ENCODE measurements at regions not wholly inside any gene's neighbourhood (a gene's known extent, or its start where the extent isn't known, plus 50 kb on each side); places are given as distances from the start of the nearest gene placed in this dataset.

DNA sequence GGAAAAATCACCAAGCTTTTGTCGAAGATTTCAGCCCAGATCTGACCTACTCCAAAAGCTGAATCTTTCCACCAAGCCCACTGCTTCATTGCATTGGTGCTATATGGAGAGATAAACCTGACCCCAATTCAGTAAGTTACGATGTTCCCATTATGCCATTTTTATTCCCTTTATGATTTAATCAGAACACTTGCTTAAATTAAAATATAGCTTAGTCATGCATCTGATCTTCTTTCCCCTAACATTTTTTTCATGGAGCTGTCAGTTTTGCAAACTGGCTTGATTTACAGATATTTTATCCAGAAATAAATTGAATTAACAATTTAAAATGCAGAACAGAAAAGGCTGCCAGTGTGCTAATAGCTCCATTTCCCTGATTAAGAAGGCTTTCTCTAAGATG, 503.5 kb upstream of the C1orf87 start:
- DNase-seq: no peak

DNA sequence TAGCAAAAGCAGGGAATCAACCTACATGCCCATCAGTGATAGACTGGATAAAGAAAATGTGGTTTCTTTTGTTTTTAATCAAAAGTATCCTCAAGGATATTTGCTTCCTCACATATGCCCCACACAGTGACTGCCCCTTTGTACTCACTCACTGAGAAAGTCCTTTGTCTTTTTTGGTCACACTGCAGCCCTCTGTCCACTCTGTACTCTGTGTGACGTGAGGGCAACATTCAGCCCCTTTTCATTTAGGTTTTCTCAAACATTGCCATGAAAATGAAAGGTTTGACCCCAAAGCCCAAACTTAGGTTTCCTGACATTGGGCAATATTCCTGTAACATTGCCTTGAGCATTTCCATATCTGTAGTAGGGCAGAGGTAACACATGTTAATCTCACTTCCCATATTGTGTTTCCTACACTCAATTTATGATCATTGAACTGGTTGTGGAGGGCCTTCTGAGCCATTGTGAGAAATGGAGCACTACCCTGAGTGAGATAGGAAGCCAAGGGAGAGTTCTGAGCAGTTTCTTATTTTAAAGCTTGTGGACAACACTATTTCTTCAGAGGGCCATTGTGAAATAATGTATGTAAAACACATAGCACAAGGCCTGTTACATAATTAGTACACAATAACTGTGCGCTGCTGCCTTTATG, 501.9 kb upstream of the C1orf87 start:
- no peak for DNase-seq

DNA sequence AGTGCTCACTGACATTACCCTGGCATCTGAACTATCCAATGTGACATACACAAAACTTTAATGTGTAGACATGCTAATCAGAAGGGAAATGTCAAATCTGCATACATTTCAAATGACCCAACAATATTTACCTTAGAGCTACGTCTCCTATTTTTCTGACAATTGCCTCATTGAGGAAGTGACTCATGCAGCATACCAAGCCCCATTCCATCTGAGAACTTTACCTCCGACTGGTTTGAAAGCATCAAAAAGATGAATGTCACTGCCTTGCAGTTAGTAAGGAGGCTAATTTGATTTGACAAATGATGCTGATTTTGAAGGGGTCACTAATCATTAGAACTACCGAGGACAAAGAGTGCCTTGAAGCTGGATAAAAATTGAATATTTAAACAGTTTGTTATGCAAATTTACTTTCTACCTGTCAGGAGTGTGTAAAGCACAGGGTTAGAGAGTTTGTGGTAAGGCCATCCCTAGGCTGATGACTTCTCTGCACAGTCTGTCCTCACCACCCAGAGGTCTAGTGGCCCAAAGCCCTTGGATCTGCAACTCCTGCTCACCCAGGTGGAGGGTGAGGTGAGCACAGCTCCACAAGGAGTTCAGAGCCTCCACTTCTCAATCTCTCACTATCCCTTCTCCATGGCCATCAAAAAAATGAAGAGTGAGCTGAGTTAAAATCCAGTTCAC, 500.3 kb upstream of the C1orf87 start:
- no peak for DNase-seq

DNA sequence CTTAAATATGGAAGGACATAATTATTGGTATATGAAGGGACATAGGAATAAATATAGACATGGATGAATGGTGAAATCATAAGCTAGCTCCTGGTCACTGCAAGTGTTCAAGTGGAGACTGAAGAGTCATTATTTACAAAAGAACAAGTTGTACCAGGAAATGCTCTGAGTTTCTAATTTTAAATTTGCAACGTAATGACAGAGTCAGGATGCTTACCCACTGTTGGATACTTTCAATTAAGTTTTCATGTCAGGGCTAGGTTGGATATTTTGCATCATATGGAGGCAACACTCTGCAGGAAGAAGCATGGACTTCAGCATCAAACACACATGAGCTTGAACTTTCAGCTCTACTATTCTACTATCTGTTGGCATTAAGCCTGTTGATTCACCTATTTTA, 499.6 kb upstream of the C1orf87 start:
- DNase-seq: no peak

DNA sequence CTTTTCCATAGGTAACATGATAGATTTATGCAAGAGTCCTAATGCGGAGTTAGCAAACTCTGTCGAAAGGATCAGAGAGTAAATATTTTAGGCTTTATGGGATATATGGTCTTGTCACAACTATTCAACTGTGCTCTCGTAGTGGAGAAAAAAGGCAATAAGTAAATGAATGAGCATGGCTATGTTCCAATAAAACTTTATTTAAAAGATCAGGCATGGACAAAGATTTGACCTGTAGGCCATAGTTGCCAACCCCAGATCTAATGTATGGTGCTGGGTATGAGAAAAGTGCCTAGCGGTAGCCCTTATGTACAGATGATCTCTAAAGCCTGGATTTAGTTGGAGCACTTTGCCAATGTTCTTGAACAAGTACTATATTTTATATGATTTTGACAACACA, 498.8 kb upstream of the C1orf87 start:
- no peak for DNase-seq

DNA sequence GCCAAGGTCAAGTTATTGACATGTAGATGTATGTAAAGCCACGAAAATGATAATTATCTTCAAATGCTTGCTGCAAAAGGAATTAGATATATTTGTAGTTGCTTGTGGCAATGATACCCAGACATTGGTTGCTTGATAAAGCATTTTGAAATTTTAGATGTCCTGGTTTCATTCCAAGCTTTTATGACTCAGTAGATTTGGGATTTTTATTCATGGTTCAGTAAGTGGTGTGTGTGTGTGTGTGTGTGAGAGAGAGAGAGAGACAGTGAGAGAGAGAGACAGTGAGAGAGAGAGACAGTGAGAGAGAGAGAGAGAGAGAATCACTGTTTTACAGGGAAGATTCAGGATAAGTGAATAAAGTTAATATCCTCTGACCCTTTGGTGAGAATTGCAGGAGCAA, 498.2 kb upstream of the C1orf87 start:
- DNase-seq: no peak

DNA sequence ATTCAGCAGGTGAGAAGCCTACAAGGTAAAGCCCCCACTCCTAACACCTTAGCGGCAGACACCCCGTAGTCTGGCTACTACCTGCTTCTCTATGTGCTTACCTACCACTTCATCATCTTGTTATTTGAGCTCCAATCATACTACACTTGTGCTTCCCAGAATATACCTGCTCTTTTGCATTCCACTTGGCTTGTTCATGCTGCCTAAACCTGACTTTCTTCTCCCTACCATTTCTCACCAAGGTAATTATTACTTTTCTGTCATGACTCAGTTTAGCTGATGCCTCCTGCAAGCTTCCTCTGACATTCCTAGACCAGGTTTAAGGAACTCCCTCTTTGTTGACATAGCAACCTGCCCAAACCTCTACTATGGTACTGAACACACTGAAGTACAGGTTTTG, 495.6 kb upstream of the C1orf87 start:
- DNase-seq: no peak

DNA sequence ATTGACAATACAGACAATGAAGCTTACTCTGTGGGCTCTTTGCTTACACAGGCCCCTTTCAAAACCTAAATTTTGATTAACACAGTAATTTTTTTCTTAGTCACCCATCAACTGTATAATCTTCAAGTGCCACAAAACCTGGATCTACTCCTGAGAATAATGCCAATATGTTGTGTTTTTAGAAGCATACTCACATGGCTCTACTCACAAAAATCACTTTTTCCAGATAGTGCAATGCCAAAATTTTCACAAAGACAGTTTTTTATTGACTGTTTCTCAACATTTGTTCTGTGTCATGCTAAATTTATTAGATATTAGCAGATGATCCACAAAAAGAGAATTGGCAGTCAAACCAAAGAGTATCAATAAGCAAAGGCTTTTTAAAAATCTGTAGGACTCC, 493.7 kb upstream of the C1orf87 start:
- no peak for DNase-seq

DNA sequence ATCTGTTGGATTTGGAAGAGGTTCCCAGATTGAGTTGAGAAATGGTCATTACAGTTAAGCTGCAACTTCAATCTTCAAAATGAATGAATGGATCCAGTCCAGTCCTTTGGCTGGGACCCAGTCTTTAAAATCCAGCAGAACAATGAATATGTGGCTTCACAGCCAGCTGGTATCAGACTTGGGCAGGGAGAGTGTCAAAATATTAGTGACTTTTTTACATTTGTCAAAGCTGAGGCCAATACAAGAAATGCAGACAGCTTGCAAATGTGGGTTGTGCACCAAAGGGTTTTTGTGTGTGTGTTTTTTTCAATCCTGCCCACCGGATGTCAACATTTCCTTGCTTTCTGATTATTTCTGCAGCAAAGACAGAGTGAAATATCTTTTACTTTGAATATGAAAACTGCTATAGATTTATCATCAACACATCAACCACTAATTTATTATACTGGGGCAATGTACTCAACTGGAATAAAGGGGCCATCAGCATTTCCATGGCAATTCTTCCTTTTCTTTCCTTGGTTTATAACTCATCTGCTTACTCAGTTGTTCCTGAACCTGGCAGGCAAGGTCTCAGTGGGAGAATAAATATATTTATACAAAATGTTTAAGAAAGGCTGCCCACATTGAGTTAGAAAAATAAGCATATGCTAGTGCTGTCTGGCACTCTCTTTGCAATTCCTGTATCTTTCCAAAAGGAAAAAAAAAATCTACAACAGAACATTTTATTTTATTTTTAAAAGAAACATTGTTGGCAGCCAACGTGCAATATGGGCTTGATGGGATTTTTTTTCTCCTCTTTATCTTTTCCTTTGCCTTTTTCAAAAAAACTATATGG, 491.6 kb upstream of the C1orf87 start:
- DNase-seq: no peak

DNA sequence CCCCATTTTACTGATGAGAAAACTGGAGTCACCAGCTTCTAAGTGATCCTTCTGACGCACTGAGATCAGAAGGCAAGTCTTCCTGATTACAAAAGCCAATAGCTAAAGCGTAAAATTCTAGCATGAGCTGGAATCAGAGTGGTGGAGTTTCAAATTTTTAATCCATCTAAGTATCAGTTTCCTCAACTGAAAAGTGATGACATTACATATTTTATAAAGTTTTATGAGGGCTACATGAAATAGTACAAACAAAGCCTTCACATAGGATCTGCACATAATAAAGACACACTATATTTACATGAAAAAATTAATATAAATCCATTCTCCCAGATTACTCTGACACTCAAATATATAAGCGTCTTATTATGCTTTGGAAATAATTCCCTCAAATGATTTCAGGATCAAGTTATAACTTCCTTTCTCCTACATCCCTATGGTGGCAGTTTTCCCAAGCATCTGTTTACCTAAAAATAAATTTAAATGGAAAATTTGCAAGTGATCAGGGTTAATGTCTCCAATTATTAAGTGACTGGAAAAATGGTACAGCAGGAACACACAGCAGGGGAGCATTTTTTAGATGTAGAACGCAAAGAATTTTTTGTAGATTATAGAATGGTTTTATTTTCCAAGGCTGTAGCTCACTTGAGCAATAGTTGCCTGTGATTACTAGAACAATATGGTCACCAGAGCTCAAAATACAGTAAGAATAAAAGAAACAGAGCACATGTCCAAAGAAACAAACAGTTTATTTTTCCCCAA, 490.4 kb upstream of the C1orf87 start:
- DNase-seq: no peak

DNA sequence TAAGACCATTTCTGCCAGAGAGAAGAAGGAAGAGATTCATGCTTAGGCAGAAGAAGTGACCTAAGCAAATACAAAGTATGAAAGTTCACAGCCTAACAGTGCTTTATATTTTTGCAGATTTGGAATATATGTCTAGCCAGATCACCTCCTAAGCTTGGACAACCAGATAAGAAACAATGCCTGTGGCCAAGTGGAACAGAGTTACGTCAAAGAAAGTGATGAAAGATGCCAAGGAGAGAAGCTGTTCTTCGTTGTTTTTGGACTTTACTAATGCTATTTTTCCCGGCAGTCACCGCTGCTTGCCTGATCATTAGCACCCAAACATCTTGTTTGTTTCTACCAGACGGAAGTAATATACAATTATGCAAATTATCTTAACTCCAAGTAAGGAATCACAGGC, 489.2 kb upstream of the C1orf87 start:
- no peak for DNase-seq

DNA sequence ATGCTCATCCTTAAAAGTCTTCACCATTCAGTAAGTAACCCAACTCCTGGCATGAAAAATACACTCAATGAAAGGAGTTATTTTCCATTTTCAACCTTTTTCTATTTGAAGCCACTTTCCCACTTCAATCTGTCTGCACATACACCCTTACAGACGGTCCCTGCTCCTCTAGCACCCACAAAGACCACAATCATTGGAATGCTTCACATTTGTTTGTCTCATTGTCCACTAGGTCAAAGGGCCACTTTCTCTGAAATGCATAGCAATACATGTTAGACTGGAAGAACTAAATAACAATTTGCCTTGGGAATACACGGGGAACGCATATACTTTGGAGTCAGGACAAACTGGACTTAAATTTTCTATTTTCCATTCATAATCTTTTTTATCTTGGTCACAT, 487.1 kb upstream of the C1orf87 start:
- no peak for DNase-seq

DNA sequence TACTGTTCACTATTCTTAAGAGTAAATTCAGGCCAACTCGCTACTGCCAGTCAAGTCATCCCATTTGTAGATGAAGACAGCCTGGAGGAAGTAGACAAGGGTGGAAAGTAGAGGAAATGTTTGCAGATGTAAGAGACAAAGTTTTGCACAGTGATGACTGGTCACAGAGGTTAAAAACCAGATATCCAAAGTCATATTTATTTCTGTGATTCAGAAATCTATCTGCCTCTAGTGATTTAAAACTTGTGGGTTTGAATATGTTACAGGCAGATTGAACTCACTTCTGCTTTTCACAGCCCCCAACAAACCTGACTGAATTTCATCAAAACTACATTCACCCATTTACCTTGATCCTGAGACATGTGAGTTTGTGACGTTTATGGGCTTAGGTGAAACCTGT, 484.7 kb upstream of the C1orf87 start:
- DNase-seq: no peak

DNA sequence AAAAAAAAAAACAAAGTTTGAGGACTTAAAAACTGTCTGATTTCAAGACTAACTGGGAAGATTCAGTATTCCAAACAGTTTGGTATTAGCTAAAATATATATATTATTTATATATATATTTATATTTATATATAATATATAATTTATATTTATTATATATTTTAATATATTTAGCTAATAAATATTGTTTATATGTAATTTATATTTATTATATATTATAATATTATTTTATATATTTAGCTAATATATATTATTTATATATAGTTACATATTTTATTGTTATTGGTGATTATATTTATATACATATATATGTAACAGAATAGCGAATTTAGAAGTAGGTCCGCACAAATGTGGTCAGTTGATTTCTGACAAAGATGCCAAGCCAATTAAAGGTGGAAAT, 480.2 kb upstream of the C1orf87 start:
- DNase-seq: no peak

DNA sequence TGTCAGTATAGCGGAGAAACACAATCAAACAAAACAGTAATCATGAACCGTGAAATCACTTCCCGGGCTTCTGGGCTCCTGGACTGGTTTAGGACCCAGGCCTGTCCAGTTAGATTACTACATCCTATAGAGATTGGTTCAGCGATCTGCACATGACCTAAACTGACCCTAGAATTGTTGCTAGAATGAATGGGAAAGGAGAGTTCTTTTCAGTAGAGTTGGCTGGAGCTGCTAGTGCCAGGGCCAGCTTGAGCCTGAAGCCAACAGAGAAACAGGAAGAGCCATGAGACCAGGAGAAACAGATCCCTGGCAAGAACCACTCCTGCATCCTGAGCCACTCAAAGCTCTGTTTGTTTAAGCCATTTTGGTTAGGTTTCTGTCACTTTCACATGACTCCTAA, 474.3 kb upstream of the C1orf87 start:
- peak in 1 of 2 experiments; percentile 13 for DNase-seq

DNA sequence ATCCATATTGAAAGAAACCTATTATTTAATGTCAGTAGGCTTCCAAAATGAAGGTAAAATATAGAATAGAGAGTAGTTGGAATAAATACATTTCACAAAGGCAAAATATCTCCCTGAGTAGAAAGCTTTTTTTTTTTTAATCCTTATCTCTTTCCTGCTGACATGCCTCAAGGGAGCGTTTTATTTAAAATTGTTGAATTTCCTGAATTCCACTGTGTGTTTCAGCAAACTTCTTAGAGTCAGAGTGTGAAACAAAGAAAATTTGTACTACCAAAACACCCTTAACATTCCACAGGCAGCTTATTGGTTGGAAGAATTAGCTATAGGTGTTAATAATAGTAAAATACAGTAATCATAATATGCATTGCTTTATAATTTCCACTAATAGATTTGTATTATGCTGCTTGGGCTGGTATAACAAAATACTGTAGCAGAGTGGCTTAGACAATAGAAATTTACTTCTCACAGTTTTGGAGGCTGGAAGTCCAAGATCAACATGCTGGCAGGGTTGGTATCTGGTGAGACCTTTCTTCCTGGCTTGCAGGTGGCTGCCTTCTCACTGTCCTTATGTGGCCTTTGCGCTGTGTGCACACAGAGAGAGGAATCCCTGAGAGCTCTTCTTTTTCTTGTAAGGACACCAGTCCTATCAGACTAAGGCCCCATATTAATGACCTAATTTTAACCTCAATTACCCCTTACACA, 468.4 kb upstream of the C1orf87 start:
- no peak for DNase-seq

DNA sequence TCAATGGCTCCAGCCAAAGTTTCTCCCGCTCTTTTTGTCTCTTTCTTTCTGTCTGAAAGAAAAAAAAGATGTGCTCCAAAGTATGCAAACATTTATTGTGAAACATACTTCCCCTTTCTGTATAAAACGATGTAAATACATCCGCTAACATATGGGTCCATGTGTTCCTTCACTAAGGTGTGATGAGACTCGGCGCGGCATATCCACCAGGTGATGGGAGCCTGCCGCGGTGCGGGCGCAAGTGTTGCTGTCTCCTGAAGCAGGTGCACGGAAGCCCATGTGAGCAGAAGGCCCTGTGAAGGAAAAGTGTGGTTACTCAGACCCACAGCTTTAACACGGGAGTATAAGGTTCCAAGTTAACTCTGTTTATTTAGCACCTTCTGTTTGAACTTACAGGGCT, 466.6 kb upstream of the C1orf87 start:
- no peak for DNase-seq

DNA sequence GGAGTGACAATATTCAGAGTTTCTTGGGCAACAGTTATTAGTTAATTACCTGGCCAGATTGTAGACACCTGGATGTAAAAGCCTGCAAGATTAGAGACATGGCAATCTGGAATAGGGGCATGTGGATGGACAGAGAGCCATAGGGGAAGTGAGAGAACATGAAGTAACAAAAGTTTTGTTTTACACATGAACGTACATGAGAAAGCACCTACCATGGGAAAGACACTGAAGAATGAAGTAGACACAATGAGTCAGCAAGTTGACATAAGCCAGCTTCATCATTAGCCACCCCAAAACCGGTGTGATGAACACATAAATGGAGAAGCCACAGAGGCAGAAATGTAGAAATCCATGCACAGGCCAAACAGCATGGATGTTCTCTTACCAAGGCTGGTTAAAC, 462.1 kb upstream of the C1orf87 start:
- DNase-seq: no peak

DNA sequence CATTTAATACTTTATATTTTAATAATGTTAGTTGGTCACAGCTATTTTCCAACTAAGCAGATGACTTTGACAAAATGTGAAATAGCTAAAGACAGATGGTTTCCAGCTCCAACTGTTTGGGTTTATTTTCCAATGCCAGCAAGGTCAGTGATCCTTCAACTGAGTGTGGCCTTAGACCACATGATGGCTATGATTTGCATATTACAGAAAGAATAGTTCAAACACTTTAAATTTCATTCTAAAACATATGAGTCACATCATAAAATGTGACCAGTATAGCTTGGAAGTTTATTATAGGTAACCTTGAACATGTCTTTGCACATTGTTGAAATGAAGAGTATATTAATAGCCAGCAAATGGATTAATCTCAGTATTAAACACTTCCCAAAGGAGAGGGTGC, 454.0 kb upstream of the C1orf87 start:
- DNase-seq: no peak

DNA sequence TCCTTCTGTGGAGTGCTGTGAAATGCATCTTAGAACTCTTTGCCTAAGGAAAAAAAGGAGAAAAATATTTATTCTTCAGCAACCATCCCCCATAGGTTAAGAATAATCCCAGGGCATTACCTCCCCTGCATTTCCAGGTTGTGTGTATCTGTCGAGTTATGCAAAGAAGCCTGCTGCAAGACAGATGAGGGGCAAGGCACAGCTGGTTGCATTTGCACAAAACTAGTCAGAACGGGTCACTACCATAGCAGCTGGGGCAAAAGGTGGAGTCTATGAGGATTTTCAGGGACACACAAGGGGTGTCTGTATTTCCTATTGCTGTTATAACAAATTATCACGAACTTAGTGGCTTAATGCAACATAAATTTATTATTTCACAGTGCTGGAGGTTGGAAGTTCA, 443.4 kb upstream of the C1orf87 start:
- no peak for DNase-seq

DNA sequence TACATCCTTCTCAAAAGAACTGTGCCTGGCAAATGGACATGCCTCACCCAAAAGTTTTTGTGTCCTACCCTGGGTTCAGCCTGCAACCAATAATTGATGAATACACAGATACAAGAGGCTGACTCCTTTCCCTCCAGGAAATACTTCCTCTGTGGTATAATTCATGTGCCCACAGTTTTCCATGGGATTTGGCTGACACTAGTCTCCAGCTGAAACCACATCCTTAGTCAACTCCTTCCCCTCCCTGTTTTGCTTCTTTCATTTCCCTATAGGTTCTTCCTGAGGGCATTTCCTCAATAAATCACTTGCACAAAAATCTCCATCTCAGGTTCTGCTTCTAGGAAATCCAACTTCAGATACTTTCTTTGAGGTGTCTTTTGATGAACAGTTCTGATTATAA, 436.6 kb upstream of the C1orf87 start:
- no peak for DNase-seq

DNA sequence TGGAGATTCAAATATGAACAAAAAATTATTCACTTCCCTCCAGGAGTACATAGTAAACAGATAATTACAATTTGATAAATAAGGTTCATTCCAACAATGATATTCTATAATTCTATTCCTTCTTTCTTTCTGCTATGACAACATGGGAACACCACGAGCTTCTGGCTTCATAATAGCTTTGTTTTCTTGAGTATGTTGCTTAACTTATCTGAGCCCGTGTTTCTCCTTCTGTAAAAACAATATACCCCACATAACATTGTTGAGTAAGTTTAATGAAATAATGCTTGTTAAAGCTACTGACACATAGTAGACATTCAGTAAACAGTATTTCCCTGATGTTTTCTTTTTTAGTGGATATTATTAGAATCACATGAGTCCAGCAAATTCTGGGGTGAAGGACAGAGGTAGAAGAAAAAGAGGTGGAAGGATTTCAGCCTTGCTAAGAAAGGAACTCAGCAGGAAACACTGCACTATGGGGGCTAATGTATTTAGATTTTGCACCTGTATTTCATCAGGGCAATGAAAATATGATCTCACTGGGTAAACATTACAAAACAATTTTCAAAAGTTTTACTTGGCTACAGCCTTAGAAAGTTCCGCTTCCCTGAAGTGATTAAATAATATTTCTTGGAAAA, 430.8 kb upstream of the C1orf87 start:
- no peak for DNase-seq
